Spleen (tissue), 11 donors: ENCODE measurements at regions not wholly inside any gene's neighbourhood (a gene's known extent, or its start where the extent isn't known, plus 50 kb on each side); places are given as distances from the start of the nearest gene placed in this dataset.

Source experiments
- DNase-seq: peaks from one replicate; pipeline ENCODE4 v3.0.0-alpha.2; 2020
- H3K27ac ChIP-seq, 8 donors: fragments of 200-600 bp; sonication (generic) in 7 of 8; 1 replicate in 4 of 8; 2 replicates in 4 of 8; pipeline versions ENCODE4 v1.5.0 to v1.8.0; 2016 to 2021; ENCODE audit warnings: inconsistent platforms in 4 of 8, mild to moderate bottlenecking in 4 of 8, moderate library complexity in 1 of 8
- H3K27me3 ChIP-seq, 7 donors: fragments of 200-600 bp; sonication (generic) in 6 of 7; replicated peaks in 1 of 7; 1 replicate in 4 of 7; 2 replicates in 3 of 7; pipeline versions ENCODE4 v1.5.0 to v1.8.0; 2016 to 2021; ENCODE audit warnings: inconsistent platforms in 3 of 7, mild to moderate bottlenecking in 1 of 7
- H3K36me3 ChIP-seq, 6 donors: fragments of 200-600 bp; sonication (generic) in 5 of 6; 1 replicate in 4 of 6; 2 replicates in 2 of 6; pipeline versions ENCODE4 v1.5.0 to v1.8.0; 2016 to 2021; ENCODE audit warnings: inconsistent platforms in 2 of 6
- H3K4me1 ChIP-seq, 6 donors: fragments of 200-600 bp; sonication (generic) in 5 of 6; 1 replicate in 3 of 6; 2 replicates in 3 of 6; pipeline versions ENCODE4 v1.5.0 to v1.8.0; 2016 to 2021; ENCODE audit warnings: inconsistent platforms in 3 of 6
- H3K4me3 ChIP-seq, 8 donors: fragments of 200-600 bp; sonication (generic) in 7 of 8; 1 replicate in 4 of 8; 2 replicates in 4 of 8; pipeline versions ENCODE4 v1.5.0 to v1.8.0; 2016 to 2021; ENCODE audit warnings: inconsistent platforms in 4 of 8, mild to moderate bottlenecking in 4 of 8, moderate library complexity in 2 of 8
- H3K9me3 ChIP-seq, 8 donors: fragments of 200-600 bp; sonication (generic) in 7 of 8; 1 replicate in 4 of 8; 2 replicates in 4 of 8; pipeline versions ENCODE4 v1.5.0 to v1.8.0; 2016 to 2021; ENCODE audit warnings: inconsistent platforms in 4 of 8
- CTCF ChIP-seq, 11 experiments: fragments of 200-600 bp in 7 of 11; fragments of 450-650 bp in 4 of 11; sonication (generic) in 4 of 11; IDR thresholded peaks in 8 of 11; conservative IDR thresholded peaks in 3 of 11; 1 replicate in 7 of 11; 2 replicates in 4 of 11; pipeline versions ENCODE4 v1.4.0 to v1.8.0; 2016 to 2021; ENCODE audit warnings: antibody characterized with exemption in 11 of 11, inconsistent platforms in 4 of 11, mild to moderate bottlenecking in 1 of 11
- POLR2A ChIP-seq, 3 donors: fragments of 450-650 bp; IDR thresholded peaks; one replicate each; pipeline ENCODE4 v1.5.1; 2017; ENCODE audit warnings: antibody characterized with exemption in 3 of 3, mild to moderate bottlenecking in 1 of 3
- POLR2AphosphoS5 ChIP-seq, 3 donors: sonication (generic); formaldehyde crosslinking; IDR thresholded peaks; one replicate each; pipeline ENCODE4 v1.5.1; 2017; ENCODE audit warnings: antibody characterized with exemption in 3 of 3
- WGBS, 5 donors: extraction: QIAGEN DNeasy Blood & Tissue Kit in 3 of 5; methylation state at CpG; one replicate each; pipeline versions ENCODE4 v1.1.5 to v1.1.7; 2013 to 2018; 5-methylcytosine and 5-hydroxymethylcytosine counted together
- intact Hi-C: fragments of 100-400 bp; cut with DNase I; formaldehyde crosslinking; loops from one replicate; pipeline ENCODE4 v1.15.0; 2023; ENCODE audit warnings: low total_unique reads
- donor health status: healthy with polysubstance abuse.
- donor health status: DM: no; HTN: no; CAD: no; lungs with moderate emphysema.
- donor health status: DM: no; HTN: no; CAD: no.
- donor health status: Bipolar disorder and iron deficiency.
- donor health status: healthy.
- donor health status: DM: no; HTN: no; CAD: no.
- donor health status: DM: yes; HTN: yes; CAD: no.

GRCh38 chr3:80519436-80519835, 751.6 kb upstream of the ROBO1 start:
- no peak for TF ChIP-seq POLR2AphosphoS5 (IDR thresholded peaks at IDR 0.05)
- TF ChIP-seq POLR2A (IDR thresholded peaks at IDR 0.05): no peak
- TF ChIP-seq CTCF (IDR thresholded peaks at IDR 0.05 in 8 of 11, conservative IDR thresholded peaks at IDR 0.05 in 3 of 11): no peak
- Histone ChIP-seq H3K9me3 (peaks cover 0 to 8% (median 0%) of the 10 kb centered on the region in 8 donors), H3K36me3 (no peaks in the 10 kb centered on the region), H3K4me1 (no peaks in the 10 kb centered on the region), H3K4me3 (no peak overlapping the region), H3K27ac (no peak overlapping the region), H3K27me3 (no peaks in the 10 kb centered on the region)
- 88 to 93% (median 90%) methylated on average over 5 of the region's 5 CpGs for WGBS, 5 donors
- no peak for DNase-seq
- intact Hi-C loops: no loop called here

- WGBS, 5 donors: 82 to 95% (median 89%) methylated on average over 2 to 3 of the region's 3 CpGs
- Histone ChIP-seq H3K36me3 (no peaks in the 10 kb centered on the region), H3K4me3 (no peak overlapping the region), H3K4me1 (no peaks in the 10 kb centered on the region), H3K27ac (no peak overlapping the region), H3K27me3 (no peaks in the 10 kb centered on the region), H3K9me3 (peaks cover 0 to 24% (median 19%) of the 10 kb centered on the region in 8 donors)
- TF ChIP-seq POLR2A (IDR thresholded peaks at IDR 0.05) (no peak), POLR2AphosphoS5 (IDR thresholded peaks at IDR 0.05) (no peak), CTCF (IDR thresholded peaks at IDR 0.05 in 8 of 11, conservative IDR thresholded peaks at IDR 0.05 in 3 of 11) (no peak)
- intact Hi-C loops: no loop called here
- DNase-seq: no peak
Measured at GRCh38 chr3:80496452-80496851, 728.7 kb upstream of the ROBO1 start.

GRCh38 chr3:80492162-80492561, 724.4 kb upstream of the ROBO1 start:
- TF ChIP-seq POLR2AphosphoS5 (IDR thresholded peaks at IDR 0.05) (no peak), POLR2A (IDR thresholded peaks at IDR 0.05) (no peak), CTCF (IDR thresholded peaks at IDR 0.05 in 8 of 11, conservative IDR thresholded peaks at IDR 0.05 in 3 of 11) (no peak)
- Histone ChIP-seq H3K4me1 (no peaks in the 10 kb centered on the region), H3K27me3 (no peaks in the 10 kb centered on the region), H3K4me3 (no peak overlapping the region), H3K27ac (no peak overlapping the region), H3K9me3 (peaks cover 0 to 17% (median 10%) of the 10 kb centered on the region in 8 donors), H3K36me3 (no peaks in the 10 kb centered on the region)
- intact Hi-C loops: no loop called here
- DNase-seq: no peak

GRCh38 chr3:80472961-80473360, 705.2 kb upstream of the ROBO1 start:
- WGBS, 5 donors: 53 to 89% (median 60%) methylated on average over 1 of the region's 1 CpG

More at GRCh38 chr3:80472961-80473360, 705.2 kb upstream of the ROBO1 start:
- intact Hi-C loops: no loop called here
- H3K4me1 ChIP-seq: no peaks in the 10 kb centered on the region
- DNase-seq: no peak
- no peak overlapping the region for H3K4me3 ChIP-seq
- peaks cover 0 to 18% (median 0%) of the 10 kb centered on the region in 8 donors for H3K9me3 ChIP-seq
- no peaks in the 10 kb centered on the region for H3K36me3 ChIP-seq
- TF ChIP-seq CTCF (IDR thresholded peaks at IDR 0.05 in 8 of 11, conservative IDR thresholded peaks at IDR 0.05 in 3 of 11) (no peak), POLR2AphosphoS5 (IDR thresholded peaks at IDR 0.05) (no peak)
- no peak overlapping the region for H3K27ac ChIP-seq
- H3K27me3 ChIP-seq: no peaks in the 10 kb centered on the region
